ENCODE measurements at regions not wholly inside any gene's neighbourhood (a gene's known extent, or its start where the extent isn't known, plus 50 kb on each side); places are given as distances from the start of the nearest gene placed in this dataset.

DNA sequence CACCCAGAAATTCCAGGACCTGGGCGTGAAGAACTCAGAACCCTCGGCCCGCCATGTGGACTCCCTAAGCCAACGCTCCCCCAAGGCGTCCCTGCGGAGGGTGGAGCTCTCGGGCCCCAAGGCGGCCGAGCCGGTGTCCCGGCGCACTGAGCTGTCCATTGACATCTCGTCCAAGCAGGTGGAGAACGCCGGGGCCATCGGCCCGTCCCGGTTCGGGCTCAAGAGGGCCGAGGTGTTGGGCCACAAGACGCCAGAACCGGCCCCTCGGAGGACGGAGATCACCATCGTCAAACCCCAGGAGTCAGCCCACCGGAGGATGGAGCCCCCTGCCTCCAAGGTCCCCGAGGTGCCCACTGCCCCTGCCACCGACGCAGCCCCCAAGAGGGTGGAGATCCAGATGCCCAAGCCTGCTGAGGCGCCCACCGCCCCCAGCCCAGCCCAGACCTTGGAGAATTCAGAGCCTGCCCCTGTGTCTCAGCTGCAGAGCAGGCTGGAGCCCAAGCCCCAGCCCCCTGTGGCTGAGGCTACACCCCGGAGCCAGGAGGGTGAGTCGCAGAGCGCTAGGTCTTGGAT lies 261.5 kb downstream of the SEC14L1 start:
- Histone ChIP-seq H3K27ac (ENCODE audit: insufficient read depth, low read length) (no peak overlapping the region), H3K36me3 (ENCODE audit: control insufficient read depth, insufficient read depth, low read length) (peaks cover 30% of the 10 kb centered on the region), H3K9me3 (ENCODE audit: control insufficient read depth, insufficient read depth, low read depth, low read length) (no peaks in the 10 kb centered on the region), H4K20me1 (ENCODE audit: control insufficient read depth, extremely low read depth, insufficient read depth, low read length) (no peaks in the 10 kb centered on the region), H3K27me3 (ENCODE audit: control insufficient read depth, insufficient read depth, low read length) (no peaks in the 10 kb centered on the region), H3K4me2 (ENCODE audit: extremely low read depth, insufficient read depth, low read length) (no peak overlapping the region), H3K4me1 (ENCODE audit: control insufficient read depth, extremely low read depth, insufficient read depth, low read length) (peaks cover 21% of the 10 kb centered on the region), H3K9ac (ENCODE audit: insufficient read depth, low read length) (no peak overlapping the region), H2AFZ (ENCODE audit: low read length) (no peak overlapping the region), H3K4me3 (replicated peaks in 1 of 4; ENCODE audit: control extremely low read depth in 1 of 4, insufficient read depth in 1 of 4, low read depth in 3 of 4, low read length in 4 of 4) (no peak overlapping the region), H3K79me2 (ENCODE audit: control insufficient read depth, insufficient read depth, low read length) (peaks cover 98% of the 10 kb centered on the region)
- no peak for TF ChIP-seq EZH2 (IDR thresholded peaks at IDR 0.05; ENCODE audit: low read length, missing control alignments)
- TF ChIP-seq, protein P1, sequence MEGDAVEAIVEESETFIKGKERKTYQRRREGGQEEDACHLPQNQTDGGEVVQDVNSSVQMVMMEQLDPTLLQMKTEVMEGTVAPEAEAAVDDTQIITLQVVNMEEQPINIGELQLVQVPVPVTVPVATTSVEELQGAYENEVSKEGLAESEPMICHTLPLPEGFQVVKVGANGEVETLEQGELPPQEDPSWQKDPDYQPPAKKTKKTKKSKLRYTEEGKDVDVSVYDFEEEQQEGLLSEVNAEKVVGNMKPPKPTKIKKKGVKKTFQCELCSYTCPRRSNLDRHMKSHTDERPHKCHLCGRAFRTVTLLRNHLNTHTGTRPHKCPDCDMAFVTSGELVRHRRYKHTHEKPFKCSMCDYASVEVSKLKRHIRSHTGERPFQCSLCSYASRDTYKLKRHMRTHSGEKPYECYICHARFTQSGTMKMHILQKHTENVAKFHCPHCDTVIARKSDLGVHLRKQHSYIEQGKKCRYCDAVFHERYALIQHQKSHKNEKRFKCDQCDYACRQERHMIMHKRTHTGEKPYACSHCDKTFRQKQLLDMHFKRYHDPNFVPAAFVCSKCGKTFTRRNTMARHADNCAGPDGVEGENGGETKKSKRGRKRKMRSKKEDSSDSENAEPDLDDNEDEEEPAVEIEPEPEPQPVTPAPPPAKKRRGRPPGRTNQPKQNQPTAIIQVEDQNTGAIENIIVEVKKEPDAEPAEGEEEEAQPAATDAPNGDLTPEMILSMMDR (conservative IDR thresholded peaks at IDR 0.05 in 1 of 2, IDR thresholded peaks at IDR 0.05 in 1 of 2; ENCODE audit: low read depth in 1 of 2, low read length in 2 of 2), result no peak
- DNase-seq (ENCODE audit: low read depth in 2 of 2), result no peak

DNA sequence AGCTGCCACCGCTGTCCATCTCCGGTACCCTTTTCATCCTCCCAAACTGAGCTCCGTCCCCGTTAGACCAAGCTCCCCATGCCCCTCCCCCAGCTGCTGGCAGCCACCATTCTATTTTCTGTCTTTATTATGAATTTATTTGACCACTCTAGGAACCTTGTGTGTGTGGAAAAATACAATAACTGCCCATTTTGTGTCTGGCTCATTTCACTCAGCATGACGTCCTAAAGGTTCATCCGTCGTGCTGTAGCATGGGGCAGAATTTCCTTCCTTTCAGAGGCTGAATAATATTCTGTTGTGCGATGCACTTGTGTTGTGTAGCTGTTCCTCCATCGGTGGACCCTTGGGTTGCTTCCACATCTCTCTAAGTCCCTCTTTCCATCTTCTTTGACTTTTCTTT lies 263.1 kb downstream of the SEC14L1 start:
- Histone ChIP-seq H3K4me1 (ENCODE audit: control insufficient read depth, extremely low read depth, insufficient read depth, low read length) (peaks cover 38% of the 10 kb centered on the region), H3K27ac (ENCODE audit: insufficient read depth, low read length) (peak overlapping the region; percentile 49), H3K36me3 (ENCODE audit: control insufficient read depth, insufficient read depth, low read length) (peaks cover 30% of the 10 kb centered on the region), H2AFZ (ENCODE audit: low read length) (no peak overlapping the region), H3K79me2 (ENCODE audit: control insufficient read depth, insufficient read depth, low read length) (peaks cover 98% of the 10 kb centered on the region), H3K9me3 (ENCODE audit: control insufficient read depth, insufficient read depth, low read depth, low read length) (no peaks in the 10 kb centered on the region), H3K9ac (ENCODE audit: insufficient read depth, low read length) (no peak overlapping the region), H3K4me2 (ENCODE audit: extremely low read depth, insufficient read depth, low read length) (no peak overlapping the region), H3K27me3 (ENCODE audit: control insufficient read depth, insufficient read depth, low read length) (no peaks in the 10 kb centered on the region), H3K4me3 (replicated peaks in 1 of 4; ENCODE audit: control extremely low read depth in 1 of 4, insufficient read depth in 1 of 4, low read depth in 3 of 4, low read length in 4 of 4) (no peak overlapping the region), H4K20me1 (ENCODE audit: control insufficient read depth, extremely low read depth, insufficient read depth, low read length) (no peaks in the 10 kb centered on the region)
- DNase-seq (ENCODE audit: low read depth in 2 of 2), result no peak
- TF ChIP-seq, protein P1 (conservative IDR thresholded peaks at IDR 0.05 in 1 of 2, IDR thresholded peaks at IDR 0.05 in 1 of 2; ENCODE audit: low read depth in 1 of 2, low read length in 2 of 2), result no peak
- TF ChIP-seq EZH2 (IDR thresholded peaks at IDR 0.05; ENCODE audit: low read length, missing control alignments), result no peak

DNA sequence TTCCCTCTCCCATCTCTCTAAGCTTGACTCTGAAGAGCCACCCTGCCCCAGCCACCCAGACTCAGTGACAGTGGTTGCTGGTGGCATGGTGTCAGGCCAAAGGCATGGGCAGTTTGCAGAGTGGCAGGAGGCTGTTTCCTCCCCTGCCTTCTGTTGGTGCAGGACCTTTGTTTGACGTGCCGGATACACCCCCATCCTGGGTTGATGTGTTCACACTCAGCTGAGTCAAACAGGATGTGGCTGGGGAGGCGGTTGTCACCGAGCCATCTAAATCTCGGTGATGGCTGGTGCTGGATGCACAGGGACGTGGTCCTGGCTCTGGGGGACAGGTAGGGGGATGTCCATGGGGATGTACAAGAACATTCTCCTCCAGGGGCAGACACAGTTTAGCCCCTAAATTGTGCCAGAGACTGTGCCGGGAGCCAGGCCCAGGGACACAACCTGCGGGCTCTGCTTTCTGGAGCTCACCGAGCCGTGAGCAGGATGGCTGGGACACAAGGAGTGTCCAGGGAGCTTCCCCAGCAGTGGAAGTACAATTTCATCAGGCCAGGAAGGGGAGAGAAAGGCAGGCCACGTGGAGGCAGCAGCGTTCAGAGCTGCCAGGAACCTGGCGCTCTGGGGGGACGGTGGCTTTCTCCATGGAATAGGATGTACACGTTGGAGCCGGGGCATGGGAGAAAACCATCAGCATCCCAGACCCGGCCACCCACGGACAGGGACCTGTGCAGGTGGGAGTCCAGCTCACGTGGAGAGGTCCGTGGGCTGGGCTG lies 264.2 kb downstream of the SEC14L1 start:
- H3K4me2 ChIP-seq (ENCODE audit: extremely low read depth, insufficient read depth, low read length), result no peak overlapping the region
- TF ChIP-seq EZH2 (IDR thresholded peaks at IDR 0.05; ENCODE audit: low read length, missing control alignments), result no peak
- TF ChIP-seq, protein P1 (conservative IDR thresholded peaks at IDR 0.05 in 1 of 2, IDR thresholded peaks at IDR 0.05 in 1 of 2; ENCODE audit: low read depth in 1 of 2, low read length in 2 of 2), result no peak
- no peak overlapping the region for H3K4me3 ChIP-seq (replicated peaks in 1 of 4; ENCODE audit: control extremely low read depth in 1 of 4, insufficient read depth in 1 of 4, low read depth in 3 of 4, low read length in 4 of 4)
- peaks cover 97% of the 10 kb centered on the region for H3K79me2 ChIP-seq (ENCODE audit: control insufficient read depth, insufficient read depth, low read length)
- H4K20me1 ChIP-seq (ENCODE audit: control insufficient read depth, extremely low read depth, insufficient read depth, low read length), result no peaks in the 10 kb centered on the region
- no peak overlapping the region for H3K9ac ChIP-seq (ENCODE audit: insufficient read depth, low read length)
- peaks cover 23% of the 10 kb centered on the region for H3K36me3 ChIP-seq (ENCODE audit: control insufficient read depth, insufficient read depth, low read length)
- no peaks in the 10 kb centered on the region for H3K9me3 ChIP-seq (ENCODE audit: control insufficient read depth, insufficient read depth, low read depth, low read length)
- no peaks in the 10 kb centered on the region for H3K27me3 ChIP-seq (ENCODE audit: control insufficient read depth, insufficient read depth, low read length)
- no peak overlapping the region for H2AFZ ChIP-seq (ENCODE audit: low read length)
- peaks cover 42% of the 10 kb centered on the region for H3K4me1 ChIP-seq (ENCODE audit: control insufficient read depth, extremely low read depth, insufficient read depth, low read length)
- peak; percentile 58 to 84 for DNase-seq (ENCODE audit: low read depth in 2 of 2)
- peak overlapping the region; percentile 82 for H3K27ac ChIP-seq (ENCODE audit: insufficient read depth, low read length)
